Vagina (tissue), 2 donors: ENCODE measurements at regions not wholly inside any gene's neighbourhood (a gene's known extent, or its start where the extent isn't known, plus 50 kb on each side); places are given as distances from the start of the nearest gene placed in this dataset.

ENCODE experiments used
- POLR2A ChIP-seq, 2 donors: fragments of 450-650 bp; IDR thresholded peaks; one replicate each; pipeline ENCODE4 v1.6.1; 2017; ENCODE audit warnings: antibody characterized with exemption in 2 of 2, mild to moderate bottlenecking in 2 of 2, moderate library complexity in 2 of 2
- POLR2AphosphoS5 ChIP-seq, 2 donors: sonication (generic); formaldehyde crosslinking; IDR thresholded peaks; one replicate each; pipeline ENCODE4 v1.9.0; 2017; ENCODE audit warnings: antibody characterized with exemption in 2 of 2, mild to moderate bottlenecking in 2 of 2, low read depth in 1 of 2; ENCODE audit not compliant: insufficient read depth in 1 of 2
- TF ChIP-seq, protein P1 (sequence below), 3 experiments: fragments of 450-650 bp in 2 of 3; fragments of 200-600 bp in 1 of 3; sonication (generic) in 1 of 3; IDR thresholded peaks; one replicate each; pipeline ENCODE4 v1.5.1; 2017 to 2019; ENCODE audit warnings: antibody characterized with exemption in 3 of 3, mild to moderate bottlenecking in 2 of 3, moderate library complexity in 2 of 3

DNA sequence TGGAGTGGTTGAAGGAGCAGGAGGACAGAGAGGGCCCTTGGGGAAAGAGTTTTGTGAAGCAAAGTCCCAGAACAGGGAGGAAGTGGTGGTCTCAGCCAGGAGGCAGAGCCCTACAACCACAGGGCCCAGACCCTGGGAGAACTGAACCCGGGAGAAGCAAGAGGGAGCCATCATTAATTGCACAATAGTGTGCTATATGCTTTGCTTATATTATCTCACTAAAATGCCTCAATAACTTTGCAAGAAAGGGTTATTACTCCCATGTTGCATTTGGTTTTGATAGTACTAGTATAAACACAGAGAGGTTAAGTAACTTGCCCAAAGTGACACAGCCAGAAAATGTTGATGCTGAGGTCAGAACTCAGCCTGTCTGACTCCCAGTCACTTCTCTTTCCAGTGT lies 124.3 kb downstream of the FOXD2 start:
- TF ChIP-seq, protein P1, sequence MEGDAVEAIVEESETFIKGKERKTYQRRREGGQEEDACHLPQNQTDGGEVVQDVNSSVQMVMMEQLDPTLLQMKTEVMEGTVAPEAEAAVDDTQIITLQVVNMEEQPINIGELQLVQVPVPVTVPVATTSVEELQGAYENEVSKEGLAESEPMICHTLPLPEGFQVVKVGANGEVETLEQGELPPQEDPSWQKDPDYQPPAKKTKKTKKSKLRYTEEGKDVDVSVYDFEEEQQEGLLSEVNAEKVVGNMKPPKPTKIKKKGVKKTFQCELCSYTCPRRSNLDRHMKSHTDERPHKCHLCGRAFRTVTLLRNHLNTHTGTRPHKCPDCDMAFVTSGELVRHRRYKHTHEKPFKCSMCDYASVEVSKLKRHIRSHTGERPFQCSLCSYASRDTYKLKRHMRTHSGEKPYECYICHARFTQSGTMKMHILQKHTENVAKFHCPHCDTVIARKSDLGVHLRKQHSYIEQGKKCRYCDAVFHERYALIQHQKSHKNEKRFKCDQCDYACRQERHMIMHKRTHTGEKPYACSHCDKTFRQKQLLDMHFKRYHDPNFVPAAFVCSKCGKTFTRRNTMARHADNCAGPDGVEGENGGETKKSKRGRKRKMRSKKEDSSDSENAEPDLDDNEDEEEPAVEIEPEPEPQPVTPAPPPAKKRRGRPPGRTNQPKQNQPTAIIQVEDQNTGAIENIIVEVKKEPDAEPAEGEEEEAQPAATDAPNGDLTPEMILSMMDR (IDR thresholded peaks at IDR 0.05) = no peak
- TF ChIP-seq POLR2A (IDR thresholded peaks at IDR 0.05) = no peak
- TF ChIP-seq POLR2AphosphoS5 (IDR thresholded peaks at IDR 0.05; ENCODE audit: insufficient read depth in 1 of 2, low read depth in 1 of 2) = no peak
